IPS-18a (cell line): ENCODE measurements at regions not wholly inside any gene's neighbourhood (a gene's known extent, or its start where the extent isn't known, plus 50 kb on each side); places are given as distances from the start of the nearest gene placed in this dataset.
"Not testable (repeated sequence)": the region's sequence is repeated elsewhere in the genome, so short reads cannot be mapped to it uniquely, and the experiment has no call there.

Experiments
- H3K27ac ChIP-seq: one replicate; pipeline ENCODE4 v1.5.1; 2013; ENCODE audit warnings: low read length
- H3K27me3 ChIP-seq: one replicate; pipeline ENCODE4 v1.6.1; 2013; ENCODE audit warnings: mild to moderate bottlenecking, low read length; ENCODE audit not compliant: control insufficient read depth, insufficient read depth
- H3K36me3 ChIP-seq: one replicate; pipeline ENCODE4 v1.6.1; 2013; ENCODE audit warnings: low read depth, low read length; ENCODE audit not compliant: control insufficient read depth
- H3K4me1 ChIP-seq: one replicate; pipeline ENCODE4 v1.6.1; 2013; ENCODE audit warnings: low read depth, low read length; ENCODE audit not compliant: control insufficient read depth
- H3K4me3 ChIP-seq: one replicate; pipeline ENCODE4 v1.5.1; 2013; ENCODE audit warnings: low read length
- H3K9ac ChIP-seq: one replicate; pipeline ENCODE4 v1.6.1; 2013; ENCODE audit warnings: mild to moderate bottlenecking, low read length, moderate library complexity
- H3K9me3 ChIP-seq: one replicate; pipeline ENCODE4 v1.6.1; 2013; ENCODE audit warnings: low read depth, low read length; ENCODE audit not compliant: control insufficient read depth

- Histone ChIP-seq H3K9me3 (no peaks in the 10 kb centered on the region), H3K27me3 (no peaks in the 10 kb centered on the region), H3K4me1 (no peaks in the 10 kb centered on the region), H3K4me3 (no peak overlapping the region), H3K27ac (no peak overlapping the region), H3K9ac (no peak overlapping the region), H3K36me3 (no peaks in the 10 kb centered on the region)
These were observed 432.7 kb upstream of the SMIM21 start for GRCh38 chr18:75860166-75860565.

DNA sequence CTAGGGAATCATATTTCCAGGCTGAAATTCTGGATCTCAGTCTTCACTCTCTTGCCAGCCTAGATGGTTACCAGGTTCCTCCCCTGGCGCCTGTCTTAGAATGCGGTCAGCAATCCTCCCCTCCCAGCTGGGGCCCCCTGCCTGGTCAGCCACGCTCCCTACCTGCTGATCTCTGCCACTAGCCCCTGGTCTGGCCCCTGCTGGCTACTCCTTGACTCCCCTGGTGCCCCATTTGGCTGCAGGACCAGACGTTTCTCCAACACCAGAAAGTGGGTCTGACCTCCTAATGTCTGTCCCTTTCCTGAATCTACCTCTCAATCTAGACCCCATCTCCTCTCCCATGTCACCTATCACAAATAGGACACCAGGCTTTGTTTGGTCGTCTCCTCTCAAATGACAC is 432.0 kb upstream of the SMIM21 start:
- Histone ChIP-seq H3K9me3 (no peaks in the 10 kb centered on the region), H3K27me3 (no peaks in the 10 kb centered on the region), H3K4me1 (no peaks in the 10 kb centered on the region), H3K4me3 (no peak overlapping the region), H3K9ac (no peak overlapping the region), H3K27ac (no peak overlapping the region), H3K36me3 (no peaks in the 10 kb centered on the region)

DNA sequence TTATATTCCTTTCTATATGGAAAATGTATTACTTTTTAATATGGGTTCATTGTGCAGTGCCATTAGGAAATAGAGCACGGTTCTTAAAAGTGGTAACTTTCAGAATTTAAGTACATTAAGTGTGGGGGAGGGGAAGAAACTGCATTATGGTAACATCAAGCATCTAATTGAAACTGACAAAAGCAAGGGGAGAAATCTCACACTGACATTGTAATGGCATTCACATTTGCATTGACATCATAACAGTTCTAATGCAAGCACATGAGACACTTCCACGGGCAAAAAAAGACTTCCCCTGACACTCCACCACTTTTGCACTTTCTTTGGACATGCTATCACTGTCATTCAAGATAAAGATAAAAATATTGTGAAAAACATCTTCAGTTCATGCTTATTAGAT is 431.3 kb upstream of the SMIM21 start:
- Histone ChIP-seq H3K9ac (no peak overlapping the region), H3K36me3 (no peaks in the 10 kb centered on the region), H3K9me3 (no peaks in the 10 kb centered on the region), H3K4me1 (no peaks in the 10 kb centered on the region), H3K4me3 (no peak overlapping the region), H3K27me3 (no peaks in the 10 kb centered on the region), H3K27ac (no peak overlapping the region)

DNA sequence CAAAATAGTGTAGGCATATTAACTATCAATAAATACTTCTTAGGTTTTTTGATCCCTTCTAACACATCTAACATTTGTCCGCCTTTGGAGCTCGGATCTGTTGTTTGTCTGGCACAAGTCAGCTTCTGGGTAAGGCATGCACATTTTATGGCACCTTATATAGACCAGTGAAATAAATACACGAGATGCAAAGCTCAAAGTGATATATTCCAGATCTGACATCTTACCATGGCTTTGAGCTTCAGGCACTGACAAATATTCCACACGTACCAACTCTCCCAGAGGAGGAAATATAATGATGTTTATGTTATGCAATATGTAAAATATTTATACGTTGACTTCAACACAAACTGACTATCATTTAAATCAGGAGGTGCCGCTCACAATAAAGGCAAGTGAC is 430.1 kb upstream of the SMIM21 start:
- H3K27me3 ChIP-seq: no peaks in the 10 kb centered on the region
- H3K4me3 ChIP-seq: no peak overlapping the region
- no peaks in the 10 kb centered on the region for H3K9me3 ChIP-seq
- no peaks in the 10 kb centered on the region for H3K4me1 ChIP-seq
- H3K27ac ChIP-seq: no peak overlapping the region
- H3K36me3 ChIP-seq: no peaks in the 10 kb centered on the region
- H3K9ac ChIP-seq: no peak overlapping the region

GRCh38 chr18:75854808-75855207 is 427.3 kb upstream of the SMIM21 start:
- Histone ChIP-seq H3K9ac (no peak overlapping the region), H3K4me3 (no peak overlapping the region), H3K27me3 (no peaks in the 10 kb centered on the region), H3K27ac (no peak overlapping the region), H3K9me3 (no peaks in the 10 kb centered on the region), H3K4me1 (no peaks in the 10 kb centered on the region), H3K36me3 (no peaks in the 10 kb centered on the region)

- Histone ChIP-seq H3K4me3 (no peak overlapping the region), H3K4me1 (no peaks in the 10 kb centered on the region), H3K9me3 (no peaks in the 10 kb centered on the region), H3K27me3 (no peaks in the 10 kb centered on the region), H3K36me3 (no peaks in the 10 kb centered on the region), H3K9ac (no peak overlapping the region), H3K27ac (no peak overlapping the region)
These were observed 426.7 kb upstream of the SMIM21 start for GRCh38 chr18:75854174-75854573.

- Histone ChIP-seq H3K27ac (no peak overlapping the region), H3K9me3 (no peaks in the 10 kb centered on the region), H3K4me1 (no peaks in the 10 kb centered on the region), H3K4me3 (no peak overlapping the region), H3K36me3 (no peaks in the 10 kb centered on the region), H3K27me3 (no peaks in the 10 kb centered on the region), H3K9ac (no peak overlapping the region)
These were observed 418.8 kb upstream of the SMIM21 start for GRCh38 chr18:75846321-75846720.

GRCh38 chr18:75845413-75845812 is 417.9 kb upstream of the SMIM21 start:
- no peaks in the 10 kb centered on the region for H3K9me3 ChIP-seq
- no peak overlapping the region for H3K27ac ChIP-seq
- no peaks in the 10 kb centered on the region for H3K27me3 ChIP-seq
- no peak overlapping the region for H3K4me3 ChIP-seq
- no peaks in the 10 kb centered on the region for H3K4me1 ChIP-seq
- no peaks in the 10 kb centered on the region for H3K36me3 ChIP-seq
- H3K9ac ChIP-seq: no peak overlapping the region

- H3K27ac ChIP-seq: no peak overlapping the region
- H3K36me3 ChIP-seq: no peaks in the 10 kb centered on the region
- no peaks in the 10 kb centered on the region for H3K27me3 ChIP-seq
- no peak overlapping the region for H3K9ac ChIP-seq
- no peak overlapping the region for H3K4me3 ChIP-seq
- no peaks in the 10 kb centered on the region for H3K4me1 ChIP-seq
- no peaks in the 10 kb centered on the region for H3K9me3 ChIP-seq
These were observed 416.6 kb upstream of the SMIM21 start for GRCh38 chr18:75844146-75844545.

DNA sequence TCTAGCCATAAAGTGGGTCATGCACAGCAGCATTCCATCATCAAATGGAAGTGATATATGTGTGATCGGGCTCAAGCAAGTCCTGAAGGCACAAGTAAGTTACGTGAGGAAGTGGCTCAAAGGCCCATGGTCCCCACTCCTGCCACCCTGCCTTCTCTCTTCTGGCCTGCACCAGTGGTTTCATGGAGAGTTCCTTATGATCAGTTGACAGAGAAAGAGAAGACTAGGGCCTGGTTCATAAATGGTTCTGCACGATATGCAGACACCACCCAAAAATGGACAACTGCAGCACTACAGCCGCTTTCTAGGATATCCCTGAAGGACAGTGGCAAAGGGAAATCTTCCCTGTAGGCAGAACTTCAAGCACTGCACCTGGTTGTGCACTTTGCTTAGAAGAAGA is 412.6 kb upstream of the SMIM21 start:
- no peak overlapping the region for H3K27ac ChIP-seq
- H3K4me3 ChIP-seq: no peak overlapping the region
- H3K9ac ChIP-seq: no peak overlapping the region
- H3K36me3 ChIP-seq: no peaks in the 10 kb centered on the region
- H3K4me1 ChIP-seq: no peaks in the 10 kb centered on the region
- no peaks in the 10 kb centered on the region for H3K9me3 ChIP-seq
- no peaks in the 10 kb centered on the region for H3K27me3 ChIP-seq

DNA sequence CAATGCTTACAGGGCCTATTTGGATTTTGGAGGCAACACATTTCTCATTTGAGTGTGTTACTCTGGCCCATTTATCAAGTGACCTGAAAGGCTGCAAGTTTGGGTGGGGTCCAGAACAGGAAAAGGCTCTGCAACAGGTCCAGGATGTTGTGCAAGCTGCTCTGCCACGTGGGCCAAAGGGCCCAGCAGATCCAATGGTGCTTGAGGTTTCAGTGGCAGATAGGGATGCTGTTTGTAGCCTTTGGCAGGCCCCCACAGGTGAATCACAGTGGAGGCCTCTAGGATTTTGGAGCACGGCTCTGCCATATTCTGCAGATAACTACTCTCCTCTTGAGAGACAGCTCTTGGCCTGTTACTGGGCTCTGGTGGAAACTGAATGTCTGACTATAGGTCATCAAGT is 412.2 kb upstream of the SMIM21 start:
- not testable (repeated sequence) for H3K4me1 ChIP-seq, H3K36me3 ChIP-seq, H3K9ac ChIP-seq, H3K27me3 ChIP-seq, H3K27ac ChIP-seq, H3K9me3 ChIP-seq, H3K4me3 ChIP-seq

GRCh38 chr18:75839041-75839440 is 411.5 kb upstream of the SMIM21 start:
- no peaks in the 10 kb centered on the region for H3K36me3 ChIP-seq
- H3K9ac ChIP-seq: no peak overlapping the region
- H3K4me1 ChIP-seq: no peaks in the 10 kb centered on the region
- H3K27me3 ChIP-seq: no peaks in the 10 kb centered on the region
- no peaks in the 10 kb centered on the region for H3K9me3 ChIP-seq
- H3K27ac ChIP-seq: no peak overlapping the region
- no peak overlapping the region for H3K4me3 ChIP-seq

- H3K27me3 ChIP-seq: no peaks in the 10 kb centered on the region
- H3K9ac ChIP-seq: no peak overlapping the region
- H3K36me3 ChIP-seq: no peaks in the 10 kb centered on the region
- no peaks in the 10 kb centered on the region for H3K9me3 ChIP-seq
- no peak overlapping the region for H3K4me3 ChIP-seq
- no peak overlapping the region for H3K27ac ChIP-seq
- H3K4me1 ChIP-seq: no peaks in the 10 kb centered on the region
These were observed 409.8 kb upstream of the SMIM21 start for GRCh38 chr18:75837316-75837715.
